Central memory CD8-positive, alpha-beta T cell (primary cell): ENCODE measurements at regions not wholly inside any gene's neighbourhood (a gene's known extent, or its start where the extent isn't known, plus 50 kb on each side); places are given as distances from the start of the nearest gene placed in this dataset.

ENCODE experiments used
- ATAC-seq: fragments of 150-1000 bp; cut with Tn5 transposase; replicated peaks from 2 replicates; pipeline ENCODE4 v1.10.0; 2022; ENCODE audit warnings: mild to moderate bottlenecking, moderate FRiP score, moderate number of reproducible peaks; ENCODE audit not compliant: poor library complexity, severe bottlenecking; ENCODE audit errors: extremely low read depth
- DNase-seq, 2 donors: peaks; one replicate each; pipeline ENCODE4 v3.0.0; 2021; ENCODE audit warnings: low spot score in 2 of 2
- H3K27ac Mint-ChIP-seq: one replicate; pipeline ENCODE4 v1.8.0; 2022; ENCODE audit warnings: low read depth, mild to moderate bottlenecking, moderate library complexity, mixed read lengths
- H3K27me3 Mint-ChIP-seq: one replicate; pipeline ENCODE4 v1.8.0; 2022; ENCODE audit warnings: mixed read lengths
- H3K36me3 Mint-ChIP-seq: one replicate; pipeline ENCODE4 v1.8.0; 2022; ENCODE audit warnings: mild to moderate bottlenecking, moderate library complexity, mixed read lengths; ENCODE audit not compliant: insufficient read depth
- H3K4me1 Mint-ChIP-seq: one replicate; pipeline ENCODE4 v1.8.0; 2022; ENCODE audit warnings: mixed read lengths
- H3K4me3 Mint-ChIP-seq: one replicate; pipeline ENCODE4 v1.8.0; 2022; ENCODE audit warnings: mild to moderate bottlenecking, moderate library complexity, mixed read lengths
- H3K9me3 Mint-ChIP-seq: one replicate; pipeline ENCODE4 v1.8.0; 2022; ENCODE audit warnings: mixed read lengths

DNA sequence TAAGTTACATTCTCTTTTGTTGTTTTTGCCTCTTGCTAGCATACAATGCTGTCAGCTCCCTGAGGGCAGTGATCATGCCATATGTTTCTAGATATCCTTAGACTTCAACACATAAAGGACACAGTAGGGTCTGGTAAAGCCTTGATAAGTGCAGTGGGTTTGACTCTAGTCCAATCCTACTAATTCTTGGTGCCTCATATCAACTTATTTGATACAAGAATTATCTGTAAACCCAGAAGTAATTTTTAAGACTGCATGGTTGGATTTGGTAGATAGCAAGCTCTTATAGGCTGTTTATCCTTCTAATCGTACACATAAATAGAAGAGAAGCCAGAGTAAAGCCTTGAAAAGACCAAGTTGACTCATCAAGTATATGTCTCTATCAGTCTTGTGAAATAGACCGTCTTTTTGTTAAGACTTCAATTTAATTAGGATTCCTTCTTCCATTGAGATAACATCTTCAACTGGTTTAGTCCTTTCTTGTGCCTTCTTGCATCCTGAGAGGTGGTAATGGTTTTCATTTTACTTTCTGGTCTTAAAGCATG, 265.6 kb upstream of the CDIN1 start:
- H3K4me3 Mint-ChIP-seq = no peak overlapping the region
- no peak overlapping the region for H3K27ac Mint-ChIP-seq
- peaks cover 6% of the 10 kb centered on the region for H3K9me3 Mint-ChIP-seq
- H3K36me3 Mint-ChIP-seq = no peaks in the 10 kb centered on the region
- H3K27me3 Mint-ChIP-seq = no peaks in the 10 kb centered on the region
- no peaks in the 10 kb centered on the region for H3K4me1 Mint-ChIP-seq
- DNase-seq = no peak
- no peak for ATAC-seq

DNA sequence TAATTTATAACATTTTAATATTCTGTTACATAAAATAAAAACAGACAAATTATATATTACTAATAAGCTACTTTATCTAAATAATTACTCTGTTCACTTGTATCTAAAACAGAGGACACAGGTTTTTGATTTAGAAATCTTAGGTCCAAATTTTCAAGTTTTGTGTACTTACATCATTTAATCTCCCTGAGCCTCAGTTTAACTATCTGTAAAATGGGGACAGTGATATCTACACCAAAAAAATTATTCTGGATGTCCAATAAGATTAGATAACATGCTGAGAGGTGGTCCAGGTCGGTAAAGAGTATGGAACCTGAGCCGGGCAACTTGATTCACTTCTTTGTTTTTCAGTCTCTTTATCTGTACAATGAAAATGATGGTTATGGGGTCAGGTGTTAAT, 263.8 kb upstream of the CDIN1 start:
- DNase-seq = no peak
- H3K9me3 Mint-ChIP-seq = peaks cover 6% of the 10 kb centered on the region
- ATAC-seq = no peak
- H3K4me3 Mint-ChIP-seq = no peak overlapping the region
- H3K27me3 Mint-ChIP-seq = no peaks in the 10 kb centered on the region
- H3K4me1 Mint-ChIP-seq = no peaks in the 10 kb centered on the region
- no peaks in the 10 kb centered on the region for H3K36me3 Mint-ChIP-seq
- H3K27ac Mint-ChIP-seq = no peak overlapping the region

DNA sequence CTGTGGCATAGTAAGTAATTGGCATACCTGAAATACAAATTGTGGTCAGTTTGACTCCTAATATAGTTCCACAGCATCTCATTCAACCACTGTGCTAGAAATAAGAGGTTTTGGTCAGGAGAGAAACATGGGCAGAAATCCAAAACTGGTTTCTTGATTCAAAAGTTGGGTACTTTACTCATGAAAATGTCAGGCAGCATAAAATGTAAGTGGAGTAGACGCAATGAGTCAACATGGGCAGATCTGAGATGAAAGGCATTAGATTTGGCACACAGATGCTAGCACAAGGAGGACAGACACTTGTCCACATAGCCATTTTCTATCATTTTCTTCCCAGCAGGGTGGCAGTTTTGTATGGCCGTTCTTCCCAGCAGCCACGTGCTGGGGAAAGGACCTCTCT, 255.8 kb upstream of the CDIN1 start:
- no peak overlapping the region for H3K4me3 Mint-ChIP-seq
- no peaks in the 10 kb centered on the region for H3K27me3 Mint-ChIP-seq
- no peaks in the 10 kb centered on the region for H3K36me3 Mint-ChIP-seq
- ATAC-seq = no peak
- peaks cover 10% of the 10 kb centered on the region for H3K9me3 Mint-ChIP-seq
- no peak for DNase-seq
- H3K27ac Mint-ChIP-seq = no peak overlapping the region
- no peaks in the 10 kb centered on the region for H3K4me1 Mint-ChIP-seq

DNA sequence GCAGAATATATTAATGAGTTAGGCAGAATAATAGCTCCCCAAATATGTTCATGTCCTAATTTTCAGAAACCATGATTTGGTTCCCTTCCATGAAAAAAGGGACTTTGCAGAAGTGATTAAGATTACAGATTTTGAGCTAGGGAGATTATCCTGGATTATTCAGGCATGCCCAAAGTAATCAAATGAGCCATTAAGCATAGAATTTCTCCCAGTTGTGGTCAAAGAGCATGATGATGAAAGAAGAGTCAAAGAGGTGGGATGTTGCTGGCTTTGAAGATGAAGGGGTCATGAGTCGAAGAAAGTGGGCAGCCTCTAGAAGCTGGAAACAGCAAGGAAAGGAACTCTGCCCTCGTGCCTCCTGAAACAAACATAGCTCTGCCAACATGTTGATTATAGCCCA, 254.2 kb upstream of the CDIN1 start:
- Mint-ChIP-seq H3K27me3 (no peaks in the 10 kb centered on the region), H3K9me3 (peaks cover 10% of the 10 kb centered on the region), H3K4me3 (no peak overlapping the region), H3K36me3 (no peaks in the 10 kb centered on the region), H3K27ac (no peak overlapping the region), H3K4me1 (no peaks in the 10 kb centered on the region)
- DNase-seq (no peak), ATAC-seq (no peak)

DNA sequence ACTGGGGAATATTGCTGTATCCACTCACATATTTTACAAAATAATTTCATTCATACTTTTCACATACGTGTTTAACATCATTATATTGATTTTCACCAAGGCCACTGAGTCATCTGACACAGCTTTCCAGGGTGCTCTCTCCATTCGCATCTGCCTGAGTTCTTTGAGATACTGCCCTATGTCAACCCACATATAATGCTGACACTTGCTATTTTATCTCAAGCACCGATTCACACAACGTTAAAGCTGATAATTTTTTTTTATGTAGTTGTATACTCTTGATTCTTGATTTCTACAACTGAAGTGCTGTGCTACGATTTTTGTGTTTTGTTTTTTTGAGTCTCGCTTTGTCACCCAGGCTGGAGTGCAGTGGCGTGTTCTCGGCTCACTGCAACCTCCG, 249.8 kb upstream of the CDIN1 start:
- no peak overlapping the region for H3K4me3 Mint-ChIP-seq
- no peaks in the 10 kb centered on the region for H3K4me1 Mint-ChIP-seq
- DNase-seq (no peak), ATAC-seq (no peak)
- H3K27me3 Mint-ChIP-seq = no peaks in the 10 kb centered on the region
- peaks cover 6% of the 10 kb centered on the region for H3K9me3 Mint-ChIP-seq
- H3K36me3 Mint-ChIP-seq = no peaks in the 10 kb centered on the region
- H3K27ac Mint-ChIP-seq = no peak overlapping the region

DNA sequence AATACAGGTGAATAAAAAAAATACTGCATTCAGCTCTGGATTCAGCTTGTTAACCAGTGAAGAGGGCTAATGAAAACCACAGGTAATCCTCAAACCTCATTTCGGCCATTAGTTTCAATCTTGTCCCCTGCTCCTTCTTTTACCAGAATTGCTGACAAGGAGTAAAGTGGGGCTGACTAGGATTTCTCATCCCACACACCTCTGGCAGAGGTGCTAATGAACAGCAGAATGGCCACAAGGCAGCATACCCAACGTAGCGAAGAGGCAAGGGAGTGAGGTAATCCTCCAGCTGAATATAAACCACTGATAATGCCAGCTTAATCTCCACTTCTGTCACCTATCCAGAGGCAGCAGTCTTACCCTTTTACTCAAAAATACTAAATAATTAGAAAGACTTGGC, 248.8 kb upstream of the CDIN1 start:
- no peak overlapping the region for H3K4me3 Mint-ChIP-seq
- H3K36me3 Mint-ChIP-seq = no peaks in the 10 kb centered on the region
- no peak overlapping the region for H3K27ac Mint-ChIP-seq
- DNase-seq (no peak), ATAC-seq (no peak)
- no peaks in the 10 kb centered on the region for H3K27me3 Mint-ChIP-seq
- H3K4me1 Mint-ChIP-seq = no peaks in the 10 kb centered on the region
- no peaks in the 10 kb centered on the region for H3K9me3 Mint-ChIP-seq

DNA sequence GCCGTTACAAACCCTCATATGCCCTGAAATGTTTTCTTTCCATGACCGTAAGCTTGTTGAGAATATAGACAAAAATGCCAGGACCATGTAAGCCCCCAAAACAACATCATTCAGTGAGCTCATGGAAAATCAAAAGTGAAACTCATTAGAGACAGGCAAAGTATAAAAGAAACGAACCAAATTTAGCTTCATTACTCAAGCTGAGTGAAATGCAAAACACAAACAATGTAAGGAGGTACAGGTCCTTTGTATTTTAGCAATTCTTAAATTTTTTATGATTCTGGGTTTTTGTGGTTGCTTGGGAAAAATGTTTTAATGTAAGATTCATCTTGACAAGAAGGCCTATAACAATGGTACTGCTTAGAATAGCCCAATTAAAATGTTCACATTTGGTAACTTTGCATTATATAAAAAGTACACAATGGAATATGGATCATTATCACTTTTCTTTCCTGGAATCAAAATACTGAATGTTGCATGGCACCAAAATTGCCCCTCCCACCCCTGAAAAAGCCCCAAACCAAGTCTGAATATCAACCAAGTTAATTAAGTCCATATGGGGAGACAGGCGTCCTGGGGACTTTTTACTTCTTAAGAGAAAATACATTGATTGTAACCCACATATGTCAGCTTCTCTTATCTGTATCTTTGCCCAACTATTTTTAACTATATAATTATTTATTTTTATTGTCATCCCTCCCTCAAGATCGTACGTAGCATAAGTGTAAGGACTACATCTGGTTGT, 247.7 kb upstream of the CDIN1 start:
- H3K9me3 Mint-ChIP-seq = no peaks in the 10 kb centered on the region
- DNase-seq (no peak), ATAC-seq (no peak)
- no peaks in the 10 kb centered on the region for H3K36me3 Mint-ChIP-seq
- H3K4me3 Mint-ChIP-seq = no peak overlapping the region
- no peaks in the 10 kb centered on the region for H3K4me1 Mint-ChIP-seq
- H3K27me3 Mint-ChIP-seq = no peaks in the 10 kb centered on the region
- no peak overlapping the region for H3K27ac Mint-ChIP-seq

DNA sequence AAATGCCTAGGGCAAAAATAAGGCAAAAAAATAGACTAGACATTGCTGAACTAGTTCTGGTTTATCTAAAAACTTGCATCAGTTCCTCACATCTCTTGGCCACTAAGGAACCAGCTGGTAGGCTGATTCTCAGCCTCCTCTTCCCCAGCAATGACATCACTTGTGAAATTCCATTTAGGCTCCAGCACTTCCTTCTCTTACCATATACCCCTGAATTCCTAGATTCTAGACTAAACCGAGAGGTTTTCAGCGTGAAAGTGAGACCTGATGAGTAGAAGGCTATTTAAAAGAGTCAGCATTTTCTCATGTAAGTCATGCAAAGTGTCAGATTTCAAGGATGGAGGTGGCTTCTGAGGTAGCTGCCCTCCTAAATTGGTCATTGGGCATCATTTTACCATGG, 247.1 kb upstream of the CDIN1 start:
- H3K36me3 Mint-ChIP-seq = no peaks in the 10 kb centered on the region
- no peaks in the 10 kb centered on the region for H3K4me1 Mint-ChIP-seq
- DNase-seq = no peak
- no peaks in the 10 kb centered on the region for H3K9me3 Mint-ChIP-seq
- H3K4me3 Mint-ChIP-seq = no peak overlapping the region
- ATAC-seq = no peak
- no peak overlapping the region for H3K27ac Mint-ChIP-seq
- H3K27me3 Mint-ChIP-seq = no peaks in the 10 kb centered on the region

DNA sequence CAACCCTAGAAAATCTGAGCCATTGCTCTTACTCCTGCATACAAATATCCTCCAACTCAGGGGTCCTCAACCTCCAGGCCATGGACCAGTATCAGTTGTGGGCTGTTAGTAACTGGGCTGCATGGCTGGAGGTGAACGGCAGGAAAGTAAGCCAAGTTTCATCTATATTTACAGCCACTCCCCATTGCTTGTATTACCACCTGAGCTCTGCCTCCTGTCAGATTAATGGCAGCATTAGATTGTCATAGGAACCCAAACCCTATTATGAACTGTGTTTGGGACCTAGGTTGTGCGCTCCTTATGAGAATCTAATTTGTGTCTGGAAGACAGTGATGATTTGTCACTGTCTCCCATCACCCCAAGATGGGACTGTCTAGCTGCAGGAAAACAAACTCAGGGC, 246.5 kb upstream of the CDIN1 start:
- Mint-ChIP-seq H3K27ac (no peak overlapping the region), H3K4me1 (no peaks in the 10 kb centered on the region), H3K4me3 (no peak overlapping the region), H3K36me3 (no peaks in the 10 kb centered on the region), H3K27me3 (no peaks in the 10 kb centered on the region), H3K9me3 (no peaks in the 10 kb centered on the region)
- no peak for DNase-seq
- ATAC-seq = no peak

DNA sequence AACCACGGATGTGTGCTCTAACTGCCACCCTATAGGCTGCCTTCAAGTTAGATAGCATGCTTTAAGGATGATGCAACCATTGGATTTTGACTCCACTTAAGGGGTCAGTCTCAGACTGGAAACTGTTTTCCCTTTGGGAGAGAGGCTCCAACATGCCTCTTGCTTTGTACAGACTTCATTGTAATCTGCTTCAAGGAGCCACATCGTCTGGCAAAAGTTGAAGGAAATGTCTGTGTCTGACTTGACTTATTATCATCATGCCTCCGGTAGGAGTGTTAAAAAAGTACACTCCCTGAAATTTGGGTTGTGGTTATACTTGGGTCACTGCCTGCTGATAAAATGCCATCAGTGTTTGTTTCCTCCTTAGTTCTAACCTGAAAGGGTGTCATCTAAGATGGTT, 245.4 kb upstream of the CDIN1 start:
- no peak overlapping the region for H3K4me3 Mint-ChIP-seq
- DNase-seq (no peak), ATAC-seq (no peak)
- no peaks in the 10 kb centered on the region for H3K27me3 Mint-ChIP-seq
- H3K36me3 Mint-ChIP-seq = no peaks in the 10 kb centered on the region
- no peaks in the 10 kb centered on the region for H3K4me1 Mint-ChIP-seq
- H3K9me3 Mint-ChIP-seq = no peaks in the 10 kb centered on the region
- H3K27ac Mint-ChIP-seq = no peak overlapping the region

DNA sequence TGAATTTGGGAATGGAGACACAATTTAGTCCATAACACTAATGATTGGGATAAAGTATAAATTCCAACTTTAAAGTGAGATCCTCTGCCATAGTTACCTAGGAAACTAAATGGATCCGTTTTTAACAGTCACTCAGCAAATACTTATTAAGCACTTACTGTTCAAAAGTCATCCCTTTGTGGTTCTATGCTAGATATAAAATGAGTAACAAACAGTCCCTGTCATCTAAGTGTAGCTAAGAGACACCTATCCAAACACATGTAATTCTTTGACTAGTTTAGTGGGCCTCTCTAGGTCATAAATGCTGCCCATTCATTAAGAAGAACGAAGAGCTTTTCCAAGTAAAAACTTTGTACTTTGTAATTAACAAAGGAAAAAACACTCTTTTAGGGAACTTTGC, 244.2 kb upstream of the CDIN1 start:
- Mint-ChIP-seq H3K27ac (no peak overlapping the region), H3K9me3 (peaks cover 4% of the 10 kb centered on the region), H3K4me1 (no peaks in the 10 kb centered on the region), H3K36me3 (no peaks in the 10 kb centered on the region), H3K4me3 (no peak overlapping the region), H3K27me3 (no peaks in the 10 kb centered on the region)
- DNase-seq (no peak), ATAC-seq (no peak)

DNA sequence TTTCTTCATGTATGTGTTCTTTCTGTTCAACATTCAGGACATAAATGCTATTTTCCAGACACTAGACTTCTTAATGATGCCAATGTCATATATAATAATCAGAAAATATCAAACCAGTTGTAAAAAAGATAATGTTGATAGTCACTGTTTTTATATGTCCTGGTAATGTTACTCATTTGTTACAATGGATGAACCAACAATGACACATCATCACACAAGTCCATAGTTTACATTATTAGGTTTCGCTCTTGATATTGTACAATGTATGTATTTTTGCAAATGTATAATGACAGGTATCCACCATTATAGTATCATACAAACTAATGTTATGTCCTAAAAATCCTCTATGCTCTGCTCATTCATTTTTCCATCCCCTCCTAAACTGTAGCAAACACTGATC, 243.8 kb upstream of the CDIN1 start:
- Mint-ChIP-seq H3K4me1 (no peaks in the 10 kb centered on the region), H3K9me3 (peaks cover 5% of the 10 kb centered on the region), H3K27me3 (no peaks in the 10 kb centered on the region), H3K27ac (no peak overlapping the region), H3K36me3 (no peaks in the 10 kb centered on the region), H3K4me3 (no peak overlapping the region)
- ATAC-seq (no peak), DNase-seq (no peak)

DNA sequence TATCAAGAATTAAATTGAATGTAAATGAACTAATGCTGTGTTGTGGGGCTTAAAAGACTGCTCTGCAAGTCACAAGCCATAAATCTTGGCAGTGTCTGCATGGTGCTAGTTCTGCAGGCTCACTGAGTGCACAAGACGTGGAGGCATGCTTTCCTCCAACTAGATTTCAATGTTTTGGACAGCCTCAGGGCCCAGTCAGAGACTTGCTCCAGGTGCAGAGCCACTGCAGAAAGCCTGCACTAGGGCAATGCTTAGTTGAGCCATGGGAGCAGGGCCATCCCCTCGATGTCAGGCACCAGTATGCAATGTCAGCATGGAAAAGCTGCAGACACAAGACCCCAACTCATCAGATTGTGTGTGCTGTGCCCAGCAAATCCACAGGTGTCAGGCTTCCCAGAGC, 234.5 kb upstream of the CDIN1 start:
- H3K9me3 Mint-ChIP-seq = peaks cover 9% of the 10 kb centered on the region
- ATAC-seq (no peak), DNase-seq (no peak)
- no peaks in the 10 kb centered on the region for H3K36me3 Mint-ChIP-seq
- H3K27ac Mint-ChIP-seq = no peak overlapping the region
- no peaks in the 10 kb centered on the region for H3K27me3 Mint-ChIP-seq
- H3K4me3 Mint-ChIP-seq = no peak overlapping the region
- H3K4me1 Mint-ChIP-seq = no peaks in the 10 kb centered on the region
